Endothelial cell of umbilical vein (primary cell): ENCODE measurements at regions not wholly inside any gene's neighbourhood (a gene's known extent, or its start where the extent isn't known, plus 50 kb on each side); places are given as distances from the start of the nearest gene placed in this dataset.

Experiments used
- BruUV-seq: library from RNA; stranded (reverse); fragments of 400-500 nt; replicated peaks from 2 replicates; lab custom pipeline; 2021; lab: Mats Ljungman, UMichigan
- CTCF ChIA-PET: fragments of 300-600, 350-600 bp; sonication (Branson Sonifier 250); formaldehyde crosslinking; loops from one replicate; lab custom pipeline; 2021; ENCODE audit warnings: antibody characterized with exemption, inconsistent platforms; lab: Charles Lee
- POLR2A ChIA-PET: fragments of 300-600, 350-600 bp; sonication (Branson Sonifier 250); formaldehyde crosslinking; loops from one replicate; lab custom pipeline; 2021; ENCODE audit warnings: antibody characterized with exemption, inconsistent platforms; lab: Charles Lee
- DNase-seq: peaks from one replicate; pipeline ENCODE4 v3.0.0-alpha.2; 2011; ENCODE audit warnings: low read depth, low spot score
- FAIRE-seq: peaks from 2 replicates; lab custom pipeline; 2011; peaks lifted over from hg19 to GRCh38; lab: Jason Lieb, UNC
- H2AFZ ChIP-seq: 2 replicates; pipeline ENCODE4 v1.6.0; 2012; ENCODE audit warnings: low read depth, low read length, control low read depth, inconsistent platforms
- H3K27ac ChIP-seq: 2 replicates; pipeline ENCODE4 v1.5.1; 2011; ENCODE audit warnings: low read depth, mild to moderate bottlenecking, control low read depth, low read length, moderate library complexity; ENCODE audit not compliant: insufficient read depth
- H3K27me3 ChIP-seq, 2 experiments: 2 replicates each; pipeline versions ENCODE4 v1.6.0 to v1.6.1; 2011; ENCODE audit warnings: low read length in 2 of 2, mixed read lengths in 1 of 2; ENCODE audit not compliant: control insufficient read depth in 2 of 2, insufficient read depth in 2 of 2
- H3K36me3 ChIP-seq, 2 experiments: 2 replicates in 1 of 2; 3 replicates in 1 of 2; pipeline ENCODE4 v1.5.1; 2011; ENCODE audit warnings: low read length in 2 of 2, mild to moderate bottlenecking in 1 of 2, moderate library complexity in 1 of 2; ENCODE audit not compliant: control insufficient read depth in 2 of 2, insufficient read depth in 2 of 2; ENCODE audit errors: extremely low read depth in 1 of 2
- H3K4me1 ChIP-seq: 3 replicates; pipeline ENCODE4 v1.5.1; 2011; ENCODE audit warnings: mild to moderate bottlenecking, low read length; ENCODE audit not compliant: control insufficient read depth, insufficient read depth; ENCODE audit errors: extremely low read depth
- H3K4me2 ChIP-seq: 2 replicates; pipeline ENCODE4 v1.6.1; 2011; ENCODE audit warnings: low read length, control low read depth, mixed read lengths; ENCODE audit not compliant: insufficient read depth
- H3K4me3 ChIP-seq, 3 experiments: fragments of 200-600 bp in 1 of 3; sonication (generic), shearing (Covaris generic) in 1 of 3; replicated peaks in 1 of 3; 2 replicates each; pipeline ENCODE4 v1.5.1; 2011 to 2016; ENCODE audit warnings: control low read depth in 3 of 3, low read length in 3 of 3, mild to moderate bottlenecking in 2 of 3, inconsistent platforms in 1 of 3, low read depth in 1 of 3, moderate library complexity in 1 of 3; ENCODE audit not compliant: insufficient read depth in 1 of 3
- H3K79me2 ChIP-seq: 2 replicates; pipeline ENCODE4 v1.6.0; 2012; ENCODE audit warnings: low read length, inconsistent platforms; ENCODE audit not compliant: control insufficient read depth, insufficient read depth
- H3K9ac ChIP-seq: replicated peaks from 2 replicates; pipeline ENCODE3; 2011; ENCODE audit warnings: low read length, control low read depth; ENCODE audit not compliant: insufficient read depth; ENCODE audit errors: extremely low read depth
- H3K9me1 ChIP-seq: replicated peaks from 3 replicates; pipeline ENCODE4 v1.6.0; 2011; ENCODE audit warnings: mild to moderate bottlenecking, low read length; ENCODE audit not compliant: control insufficient read depth, insufficient read depth; ENCODE audit errors: extremely low read depth
- H3K9me3 ChIP-seq: replicated peaks from 2 replicates; pipeline ENCODE4 v1.5.1; 2012; ENCODE audit warnings: low read length, inconsistent platforms; ENCODE audit not compliant: control insufficient read depth, insufficient read depth
- H4K20me1 ChIP-seq: replicated peaks from 2 replicates; pipeline ENCODE3; 2011; ENCODE audit warnings: mild to moderate bottlenecking, low read length; ENCODE audit not compliant: control insufficient read depth, insufficient read depth; ENCODE audit errors: extremely low read depth
- EZH2 ChIP-seq: IDR thresholded peaks from 2 replicates; pipeline ENCODE4 v1.6.1; 2012; ENCODE audit warnings: borderline replicate concordance, low read depth, mild to moderate bottlenecking, moderate library complexity, low read length, inconsistent platforms; ENCODE audit not compliant: severe bottlenecking
- FOS ChIP-seq: IDR thresholded peaks from 2 replicates; pipeline ENCODE4 v1.6.1; 2011; ENCODE audit warnings: mild to moderate bottlenecking, low read length, moderate library complexity, borderline replicate concordance; ENCODE audit not compliant: insufficient read depth
- GATA2 ChIP-seq: IDR thresholded peaks from 2 replicates; pipeline ENCODE4 v1.7.0; 2011; ENCODE audit warnings: low read depth, mild to moderate bottlenecking, moderate library complexity, mixed read lengths, low read length; ENCODE audit not compliant: insufficient read length, insufficient read depth
- JUN ChIP-seq: IDR thresholded peaks from 2 replicates; pipeline ENCODE4 v1.6.1; 2011; ENCODE audit warnings: borderline replicate concordance, low read depth; ENCODE audit not compliant: insufficient read length, insufficient read depth
- MYC ChIP-seq: IDR thresholded peaks from one replicate; pipeline ENCODE4 v1.6.1; 2011; ENCODE audit warnings: mild to moderate bottlenecking, low read depth, low read length
- POLR2A ChIP-seq: IDR thresholded peaks from 2 replicates; pipeline ENCODE4 v1.6.1; 2012; ENCODE audit warnings: low read depth, mild to moderate bottlenecking, control low read depth, low read length
- POLR2AphosphoS5 ChIP-seq: IDR thresholded peaks from 2 replicates; pipeline ENCODE4 v1.6.1; 2012; ENCODE audit warnings: low read depth, mild to moderate bottlenecking, control low read depth, low read length, moderate library complexity; ENCODE audit not compliant: insufficient read depth
- dilution Hi-C: fragments of 300-500 bp; cut with MboI; formaldehyde crosslinking; loops from one replicate; pipeline ENCODE4 v1.15.0; 2019; ENCODE audit warnings: low sequenced_read_pairs; ENCODE audit not compliant: extremely low pct_ligation_motif_present
- intact Hi-C: fragments of 100-400 bp; cut with micrococcal nuclease; formaldehyde crosslinking; loops from one replicate; pipeline ENCODE4 v1.10.0; 2022
- TF ChIP-seq, protein P1 (sequence below), 2 donors: IDR thresholded peaks; 1 replicate in 1 of 2; 2 replicates in 1 of 2; pipeline ENCODE4 v1.5.1; 2011; ENCODE audit warnings: low read length in 2 of 2, mild to moderate bottlenecking in 2 of 2, moderate library complexity in 2 of 2, control low read depth in 1 of 2, inconsistent platforms in 1 of 2, low read depth in 1 of 2; ENCODE audit not compliant: insufficient read depth in 1 of 2; ENCODE audit errors: extremely low read depth in 1 of 2

DNA sequence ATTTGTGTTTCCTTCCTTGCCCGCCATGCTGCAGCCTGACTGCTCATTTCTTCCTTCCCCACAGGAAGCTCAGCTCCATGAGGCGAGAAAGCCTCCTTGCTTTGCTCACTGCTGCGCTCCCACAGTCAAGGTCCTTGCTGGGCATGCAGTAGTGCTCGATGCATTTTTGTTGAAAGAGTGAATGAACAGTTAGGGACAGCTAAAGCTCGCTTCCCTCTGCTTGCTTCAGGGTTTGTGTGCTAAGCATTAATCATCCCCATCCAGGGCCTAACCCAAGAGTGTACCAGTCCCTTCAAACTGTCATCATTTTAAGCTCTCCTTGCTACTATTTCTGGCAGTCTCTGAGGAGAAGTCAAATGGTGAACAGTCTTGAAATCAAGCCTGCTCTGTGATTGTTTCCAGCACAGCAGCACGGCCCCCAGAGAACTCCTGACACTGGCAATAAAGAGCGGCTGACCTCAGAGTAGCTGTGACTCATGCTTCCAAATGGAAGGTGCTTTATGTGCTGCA lies 171.7 kb upstream of the SOX11 start:
- DNase-seq: no peak
- H3K36me3 ChIP-seq: no peaks in the 10 kb centered on the region
- H2AFZ ChIP-seq: no peak overlapping the region
- BruUV-seq: no TSS peak
- H3K4me2 ChIP-seq: no peak overlapping the region
- no peak overlapping the region for H3K9ac ChIP-seq
- H3K27me3 ChIP-seq: no peaks in the 10 kb centered on the region
- CTCF ChIA-PET: no interaction called here
- no peak for TF ChIP-seq POLR2A
- TF ChIP-seq FOS: no peak
- no peaks in the 10 kb centered on the region for H3K9me3 ChIP-seq
- H3K4me1 ChIP-seq: no peaks in the 10 kb centered on the region
- dilution Hi-C loops: no loop called here
- H3K79me2 ChIP-seq: no peaks in the 10 kb centered on the region
- no peaks in the 10 kb centered on the region for H4K20me1 ChIP-seq
- intact Hi-C loops: no loop called here
- H3K9me1 ChIP-seq: no peaks in the 10 kb centered on the region
- no peak for FAIRE-seq
- POLR2A ChIA-PET: no interaction called here
- no peak overlapping the region for H3K27ac ChIP-seq
- no peak overlapping the region for H3K4me3 ChIP-seq

DNA sequence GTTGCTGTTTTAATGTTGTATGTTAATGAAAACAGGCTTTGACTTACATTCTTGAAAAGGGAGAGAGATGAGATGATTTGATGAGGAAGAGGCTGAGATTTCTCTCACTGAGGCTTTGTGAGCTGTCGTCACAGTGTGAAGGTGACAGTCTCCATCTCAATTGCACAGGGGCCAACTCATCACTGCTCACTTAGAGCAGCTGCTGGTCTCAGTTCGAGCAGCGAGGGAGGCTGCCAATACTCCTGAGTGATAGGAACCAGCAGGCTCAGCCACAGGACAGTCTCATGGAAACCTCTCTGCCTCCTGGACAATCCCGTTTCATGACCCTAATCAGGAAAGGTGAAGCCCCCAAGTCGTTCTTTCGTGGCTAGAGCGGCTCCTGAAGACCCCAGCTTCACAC lies 170.7 kb upstream of the SOX11 start:
- Histone ChIP-seq H4K20me1 (no peaks in the 10 kb centered on the region), H3K9ac (no peak overlapping the region), H3K27ac (no peak overlapping the region), H3K27me3 (no peaks in the 10 kb centered on the region), H3K79me2 (no peaks in the 10 kb centered on the region), H3K4me2 (no peak overlapping the region), H3K4me3 (no peak overlapping the region), H2AFZ (no peak overlapping the region), H3K4me1 (no peaks in the 10 kb centered on the region), H3K9me1 (no peaks in the 10 kb centered on the region), H3K9me3 (no peaks in the 10 kb centered on the region), H3K36me3 (no peaks in the 10 kb centered on the region)
- no peak for DNase-seq
- FAIRE-seq: no peak
- TF ChIP-seq EZH2: no peak
- TF ChIP-seq POLR2AphosphoS5: no peak
- TF ChIP-seq MYC: no peak
- no peak for TF ChIP-seq JUN
- TF ChIP-seq, protein P1, sequence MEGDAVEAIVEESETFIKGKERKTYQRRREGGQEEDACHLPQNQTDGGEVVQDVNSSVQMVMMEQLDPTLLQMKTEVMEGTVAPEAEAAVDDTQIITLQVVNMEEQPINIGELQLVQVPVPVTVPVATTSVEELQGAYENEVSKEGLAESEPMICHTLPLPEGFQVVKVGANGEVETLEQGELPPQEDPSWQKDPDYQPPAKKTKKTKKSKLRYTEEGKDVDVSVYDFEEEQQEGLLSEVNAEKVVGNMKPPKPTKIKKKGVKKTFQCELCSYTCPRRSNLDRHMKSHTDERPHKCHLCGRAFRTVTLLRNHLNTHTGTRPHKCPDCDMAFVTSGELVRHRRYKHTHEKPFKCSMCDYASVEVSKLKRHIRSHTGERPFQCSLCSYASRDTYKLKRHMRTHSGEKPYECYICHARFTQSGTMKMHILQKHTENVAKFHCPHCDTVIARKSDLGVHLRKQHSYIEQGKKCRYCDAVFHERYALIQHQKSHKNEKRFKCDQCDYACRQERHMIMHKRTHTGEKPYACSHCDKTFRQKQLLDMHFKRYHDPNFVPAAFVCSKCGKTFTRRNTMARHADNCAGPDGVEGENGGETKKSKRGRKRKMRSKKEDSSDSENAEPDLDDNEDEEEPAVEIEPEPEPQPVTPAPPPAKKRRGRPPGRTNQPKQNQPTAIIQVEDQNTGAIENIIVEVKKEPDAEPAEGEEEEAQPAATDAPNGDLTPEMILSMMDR (IDR thresholded peaks at IDR 0.05; ENCODE audit: extremely low read depth in 1 of 2, insufficient read depth in 1 of 2, low read depth in 1 of 2, low read length in 2 of 2): no peak
- no peak for TF ChIP-seq GATA2
- no TSS peak for BruUV-seq
- intact Hi-C loops (no loop called here), dilution Hi-C loops (no loop called here)
- ChIA-PET CTCF (no interaction called here), POLR2A (no interaction called here)
